Hepatocyte (in vitro differentiated cells): ENCODE measurements at regions not wholly inside any gene's neighbourhood (a gene's known extent, or its start where the extent isn't known, plus 50 kb on each side); places are given as distances from the start of the nearest gene placed in this dataset.

Experiments
- DNase-seq: peaks from one replicate; pipeline ENCODE4 v3.0.0-alpha.2; 2016; ENCODE audit warnings: low spot score
- H2AFZ ChIP-seq: fragments of 200-600 bp; sonication (generic); 2 replicates; pipeline ENCODE4 v1.6.0; 2016; ENCODE audit warnings: antibody characterized with exemption, mild to moderate bottlenecking
- H3K27ac ChIP-seq: fragments of 200-600 bp; sonication (generic); 2 replicates; pipeline ENCODE4 v1.5.1; 2016; ENCODE audit warnings: mild to moderate bottlenecking
- H3K27me3 ChIP-seq: fragments of 200-600 bp; sonication (generic); 2 replicates; pipeline ENCODE4 v1.6.1; 2016
- H3K36me3 ChIP-seq: fragments of 200-600 bp; sonication (generic); replicated peaks from 2 replicates; pipeline ENCODE4 v1.5.1; 2016; ENCODE audit warnings: low read depth; ENCODE audit not compliant: insufficient read depth
- H3K4me1 ChIP-seq: fragments of 200-600 bp; sonication (generic); 2 replicates; pipeline ENCODE4 v1.5.1; 2016; ENCODE audit warnings: mild to moderate bottlenecking, moderate library complexity; ENCODE audit not compliant: insufficient read depth
- H3K4me2 ChIP-seq: fragments of 200-600 bp; sonication (generic); 2 replicates; pipeline ENCODE4 v1.6.0; 2016
- H3K4me3 ChIP-seq: fragments of 200-600 bp; sonication (generic); 2 replicates; pipeline ENCODE4 v1.5.1; 2016; ENCODE audit warnings: mild to moderate bottlenecking
- H3K79me2 ChIP-seq: fragments of 200-600 bp; sonication (generic); 2 replicates; pipeline ENCODE4 v1.6.0; 2017; ENCODE audit warnings: mild to moderate bottlenecking
- H3K9me2 ChIP-seq: fragments of 200-600 bp; sonication (generic); replicated peaks from 2 replicates; pipeline ENCODE4 v1.6.0; 2017; ENCODE audit warnings: mild to moderate bottlenecking; ENCODE audit not compliant: insufficient read depth
- H3K9me3 ChIP-seq: fragments of 200-600 bp; sonication (generic); 2 replicates; pipeline ENCODE4 v1.5.1; 2016; ENCODE audit warnings: low read depth, mild to moderate bottlenecking
- H4K20me1 ChIP-seq: fragments of 200-600 bp; sonication (generic); 2 replicates; pipeline ENCODE4 v1.6.0; 2016; ENCODE audit warnings: mild to moderate bottlenecking; ENCODE audit not compliant: insufficient read depth, poor library complexity, severe bottlenecking
- EZH2 ChIP-seq: fragments of 200-600 bp; sonication (generic); IDR thresholded peaks from 2 replicates; pipeline ENCODE4 v1.6.1; 2016; ENCODE audit warnings: antibody characterized with exemption, mild to moderate bottlenecking, borderline replicate concordance
- EZH2phosphoT487 ChIP-seq: fragments of 200-600 bp; sonication (generic); IDR thresholded peaks from one replicate; pipeline ENCODE4 v1.6.1; 2018; ENCODE audit warnings: antibody characterized with exemption, mild to moderate bottlenecking, low read depth, moderate library complexity; ENCODE audit not compliant: unreplicated experiment, severe bottlenecking
- WGBS: methylation state at CpG from one replicate; pipeline ENCODE4 v1.1.6; 2016; ENCODE audit warnings: low lambda C conversion rate; ENCODE audit errors: missing lambda C conversion rate; 5-methylcytosine and 5-hydroxymethylcytosine counted together
- TF ChIP-seq, protein P1 (sequence below): fragments of 200-600 bp; sonication (generic); IDR thresholded peaks from 2 replicates; pipeline ENCODE4 v1.5.1; 2016; ENCODE audit warnings: antibody characterized with exemption, mild to moderate bottlenecking; ENCODE audit not compliant: poor library complexity

DNA sequence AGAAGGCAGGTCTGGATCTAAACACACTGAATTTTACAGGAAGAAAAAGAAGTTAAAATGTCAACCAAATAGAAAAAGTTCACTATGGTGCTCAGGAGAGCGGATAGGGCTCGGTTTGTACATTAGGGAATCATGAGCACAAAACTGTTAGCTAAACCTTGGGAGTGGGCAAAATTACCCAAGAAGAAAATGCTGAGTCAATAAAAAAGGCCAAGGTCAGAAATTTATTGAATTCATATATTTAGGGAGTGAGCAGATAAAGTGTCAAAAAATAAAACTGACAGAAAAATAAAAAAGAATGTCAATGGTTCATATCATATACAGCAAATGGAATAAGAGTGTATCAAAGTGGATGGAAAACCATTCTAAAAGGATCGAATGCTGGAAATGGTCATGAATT lies 452.5 kb upstream of the SMIM31 start:
- Histone ChIP-seq H4K20me1 (no peaks in the 10 kb centered on the region), H3K4me3 (no peak overlapping the region), H3K27ac (no peak overlapping the region), H3K79me2 (no peaks in the 10 kb centered on the region), H3K4me1 (no peaks in the 10 kb centered on the region), H3K9me2 (no peaks in the 10 kb centered on the region), H3K27me3 (no peaks in the 10 kb centered on the region), H3K4me2 (no peak overlapping the region), H2AFZ (no peak overlapping the region), H3K9me3 (no peaks in the 10 kb centered on the region), H3K36me3 (no peaks in the 10 kb centered on the region)
- no peak for DNase-seq
- TF ChIP-seq, protein P1, sequence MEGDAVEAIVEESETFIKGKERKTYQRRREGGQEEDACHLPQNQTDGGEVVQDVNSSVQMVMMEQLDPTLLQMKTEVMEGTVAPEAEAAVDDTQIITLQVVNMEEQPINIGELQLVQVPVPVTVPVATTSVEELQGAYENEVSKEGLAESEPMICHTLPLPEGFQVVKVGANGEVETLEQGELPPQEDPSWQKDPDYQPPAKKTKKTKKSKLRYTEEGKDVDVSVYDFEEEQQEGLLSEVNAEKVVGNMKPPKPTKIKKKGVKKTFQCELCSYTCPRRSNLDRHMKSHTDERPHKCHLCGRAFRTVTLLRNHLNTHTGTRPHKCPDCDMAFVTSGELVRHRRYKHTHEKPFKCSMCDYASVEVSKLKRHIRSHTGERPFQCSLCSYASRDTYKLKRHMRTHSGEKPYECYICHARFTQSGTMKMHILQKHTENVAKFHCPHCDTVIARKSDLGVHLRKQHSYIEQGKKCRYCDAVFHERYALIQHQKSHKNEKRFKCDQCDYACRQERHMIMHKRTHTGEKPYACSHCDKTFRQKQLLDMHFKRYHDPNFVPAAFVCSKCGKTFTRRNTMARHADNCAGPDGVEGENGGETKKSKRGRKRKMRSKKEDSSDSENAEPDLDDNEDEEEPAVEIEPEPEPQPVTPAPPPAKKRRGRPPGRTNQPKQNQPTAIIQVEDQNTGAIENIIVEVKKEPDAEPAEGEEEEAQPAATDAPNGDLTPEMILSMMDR: no peak
- 89% methylated on average over 3 of the region's 3 CpGs for WGBS

DNA sequence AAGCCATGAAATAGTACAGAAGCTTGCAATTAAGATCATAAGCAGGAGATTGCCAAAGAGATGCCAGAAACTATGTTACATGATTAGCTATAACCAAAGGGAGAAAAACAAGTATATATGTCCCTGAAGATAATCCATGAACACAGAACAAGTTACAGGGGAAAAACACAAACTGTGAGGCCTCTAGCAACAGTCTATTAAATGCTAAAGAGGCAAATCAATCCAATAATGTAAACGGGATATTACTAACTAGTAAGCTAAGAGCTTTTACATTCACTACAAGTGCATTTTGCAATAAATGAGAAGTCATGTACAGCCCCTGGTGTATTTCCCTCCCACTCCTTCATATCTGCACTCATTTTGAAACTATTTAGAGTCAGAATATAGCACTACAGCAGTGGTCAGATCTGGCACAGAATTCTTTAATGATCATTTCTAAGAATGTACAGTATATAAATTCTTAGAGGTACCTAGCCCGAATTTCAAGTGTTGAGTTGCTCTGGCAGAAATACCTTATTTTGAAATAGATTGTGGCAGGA lies 449.8 kb upstream of the SMIM31 start:
- H3K27ac ChIP-seq: no peak overlapping the region
- no peaks in the 10 kb centered on the region for H4K20me1 ChIP-seq
- no peaks in the 10 kb centered on the region for H3K9me2 ChIP-seq
- no peak overlapping the region for H3K4me2 ChIP-seq
- H3K36me3 ChIP-seq: no peaks in the 10 kb centered on the region
- no peak for DNase-seq
- H3K4me1 ChIP-seq: no peaks in the 10 kb centered on the region
- H2AFZ ChIP-seq: no peak overlapping the region
- no peaks in the 10 kb centered on the region for H3K9me3 ChIP-seq
- H3K27me3 ChIP-seq: no peaks in the 10 kb centered on the region
- no peaks in the 10 kb centered on the region for H3K79me2 ChIP-seq
- 69% methylated on average over 2 of the region's 2 CpGs for WGBS
- no peak for TF ChIP-seq EZH2
- TF ChIP-seq, protein P1: no peak
- TF ChIP-seq EZH2phosphoT487: no peak
- H3K4me3 ChIP-seq: no peak overlapping the region

DNA sequence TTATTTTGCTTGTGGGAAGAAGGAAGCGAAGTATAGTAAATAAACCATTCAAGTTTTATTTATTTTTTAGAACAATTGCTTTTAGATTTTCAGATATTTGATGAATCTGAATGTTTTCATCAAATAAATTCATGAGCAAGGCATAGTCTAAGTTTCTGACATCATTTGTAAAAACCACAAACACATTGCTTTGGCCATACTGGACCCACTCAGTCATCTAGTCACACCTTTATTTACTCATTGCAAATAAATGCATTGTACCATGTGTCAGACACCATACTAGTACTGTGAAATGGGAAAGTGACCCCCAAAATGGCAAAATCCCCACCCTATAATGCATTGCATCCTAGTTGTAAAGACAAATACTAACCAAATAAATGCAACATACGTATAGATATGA lies 449.1 kb upstream of the SMIM31 start:
- 82% methylated on average over 2 of the region's 2 CpGs for WGBS
- no peaks in the 10 kb centered on the region for H4K20me1 ChIP-seq
- no peak for DNase-seq
- H3K36me3 ChIP-seq: no peaks in the 10 kb centered on the region
- no peaks in the 10 kb centered on the region for H3K4me1 ChIP-seq
- H3K27ac ChIP-seq: no peak overlapping the region
- TF ChIP-seq EZH2: no peak
- no peak for TF ChIP-seq EZH2phosphoT487
- TF ChIP-seq, protein P1: no peak
- H3K27me3 ChIP-seq: no peaks in the 10 kb centered on the region
- H2AFZ ChIP-seq: no peak overlapping the region
- H3K79me2 ChIP-seq: no peaks in the 10 kb centered on the region
- no peaks in the 10 kb centered on the region for H3K9me2 ChIP-seq
- H3K4me2 ChIP-seq: no peak overlapping the region
- H3K4me3 ChIP-seq: no peak overlapping the region
- H3K9me3 ChIP-seq: no peaks in the 10 kb centered on the region

DNA sequence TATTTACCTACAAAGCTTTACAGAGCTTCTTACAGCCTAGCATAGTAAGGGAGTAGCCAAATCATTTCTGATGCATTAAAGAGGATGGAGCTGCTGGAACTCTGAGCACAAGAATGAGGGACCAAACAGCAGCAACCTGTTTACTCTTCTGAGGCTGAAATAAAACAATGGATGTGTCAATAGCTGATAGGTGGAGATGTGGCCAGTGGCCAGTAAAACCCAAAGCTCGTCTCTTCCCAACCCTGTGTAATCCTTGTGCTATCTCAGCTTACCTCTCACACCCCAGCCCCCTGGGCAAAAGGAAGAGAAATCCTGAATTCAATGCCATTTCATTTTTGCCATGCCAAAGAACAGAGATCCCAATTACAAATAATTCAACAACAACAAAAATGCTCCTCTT lies 446.7 kb upstream of the SMIM31 start:
- H3K27me3 ChIP-seq: no peaks in the 10 kb centered on the region
- no peaks in the 10 kb centered on the region for H3K9me3 ChIP-seq
- H4K20me1 ChIP-seq: no peaks in the 10 kb centered on the region
- H3K4me2 ChIP-seq: no peak overlapping the region
- H3K79me2 ChIP-seq: no peaks in the 10 kb centered on the region
- no peaks in the 10 kb centered on the region for H3K36me3 ChIP-seq
- no peak for DNase-seq
- WGBS: 87% methylated on average over 1 of the region's 1 CpG
- H3K4me3 ChIP-seq: no peak overlapping the region
- H2AFZ ChIP-seq: no peak overlapping the region
- no peaks in the 10 kb centered on the region for H3K9me2 ChIP-seq
- H3K4me1 ChIP-seq: no peaks in the 10 kb centered on the region
- no peak for TF ChIP-seq EZH2
- no peak for TF ChIP-seq EZH2phosphoT487
- TF ChIP-seq, protein P1: no peak
- H3K27ac ChIP-seq: no peak overlapping the region
